HPDE6-E6E7 (cell line): ENCODE measurements at regions not wholly inside any gene's neighbourhood (a gene's known extent, or its start where the extent isn't known, plus 50 kb on each side); places are given as distances from the start of the nearest gene placed in this dataset.
"Not testable (repeated sequence)": the region's sequence is repeated elsewhere in the genome, so short reads cannot be mapped to it uniquely, and the experiment has no call there.

ENCODE experiments used
- DNase-seq: peaks from one replicate; pipeline ENCODE4 v3.0.0; 2011; ENCODE audit warnings: missing footprints; ENCODE audit errors: extremely low spot score

DNA sequence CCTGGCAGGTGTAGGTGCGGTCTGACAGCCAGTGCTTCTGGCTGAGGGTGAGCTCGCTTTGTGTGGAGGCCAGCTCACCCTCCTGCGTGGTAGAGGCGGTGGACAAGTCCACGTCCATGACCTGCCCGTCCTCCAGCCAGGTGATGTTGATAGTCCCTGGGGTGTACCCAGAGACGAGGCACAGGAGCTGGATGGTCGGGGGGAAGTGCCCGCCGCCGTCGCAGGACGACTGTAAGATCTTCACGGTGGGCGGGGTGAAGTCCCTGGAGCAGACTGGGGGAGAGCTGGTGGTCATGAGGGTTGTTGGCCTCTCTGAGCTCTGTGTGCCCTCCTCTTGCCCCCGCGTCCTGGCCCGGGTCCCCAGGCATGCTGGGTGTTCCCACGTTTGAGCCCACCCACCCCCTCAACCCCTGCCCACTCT, 74.6 kb downstream of the TMEM121 start:
- no peak for DNase-seq

DNA sequence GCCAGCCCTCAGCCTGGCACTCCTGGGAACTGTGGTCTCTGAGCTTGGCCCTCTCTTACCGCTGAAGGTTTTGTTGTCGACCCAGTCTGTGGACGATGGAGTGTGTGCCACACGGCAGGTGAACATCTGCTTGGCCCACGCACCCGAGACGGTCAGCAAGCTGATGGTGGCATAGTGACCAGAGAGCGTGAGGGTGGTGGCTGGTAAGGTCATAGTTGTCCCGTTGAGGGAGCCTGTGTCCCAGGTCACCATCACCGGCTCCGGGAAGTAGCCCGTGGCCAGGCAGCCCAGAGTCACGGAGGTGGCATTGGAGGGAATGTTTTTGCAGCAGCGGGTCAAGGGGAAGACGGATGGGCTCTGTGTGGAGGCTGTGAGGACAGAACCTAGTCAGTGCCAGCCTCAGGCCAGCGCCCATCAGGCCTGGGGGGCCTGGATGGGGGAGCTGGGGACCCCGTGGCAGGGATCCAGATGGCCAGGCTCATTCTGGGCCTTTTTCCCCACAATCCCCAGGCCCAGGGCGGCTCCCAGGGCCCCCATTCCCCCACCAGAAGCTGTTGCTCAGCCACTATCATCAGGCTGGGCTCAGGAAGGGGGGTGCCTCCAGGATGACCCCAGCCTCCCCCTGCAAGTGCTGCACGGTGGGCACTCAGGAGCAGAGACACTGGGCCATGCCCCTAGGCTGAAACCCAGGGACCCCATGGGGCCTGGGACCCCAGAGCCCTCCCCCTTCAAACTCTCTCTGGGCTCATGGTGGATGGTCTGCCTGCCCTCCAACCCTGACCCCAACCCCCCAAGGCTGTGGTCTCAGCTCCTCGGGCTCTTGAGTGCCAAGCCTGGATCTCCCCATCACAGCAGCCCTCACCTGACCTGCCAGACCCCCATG, 75.2 kb downstream of the TMEM121 start:
- DNase-seq = no peak

DNA sequence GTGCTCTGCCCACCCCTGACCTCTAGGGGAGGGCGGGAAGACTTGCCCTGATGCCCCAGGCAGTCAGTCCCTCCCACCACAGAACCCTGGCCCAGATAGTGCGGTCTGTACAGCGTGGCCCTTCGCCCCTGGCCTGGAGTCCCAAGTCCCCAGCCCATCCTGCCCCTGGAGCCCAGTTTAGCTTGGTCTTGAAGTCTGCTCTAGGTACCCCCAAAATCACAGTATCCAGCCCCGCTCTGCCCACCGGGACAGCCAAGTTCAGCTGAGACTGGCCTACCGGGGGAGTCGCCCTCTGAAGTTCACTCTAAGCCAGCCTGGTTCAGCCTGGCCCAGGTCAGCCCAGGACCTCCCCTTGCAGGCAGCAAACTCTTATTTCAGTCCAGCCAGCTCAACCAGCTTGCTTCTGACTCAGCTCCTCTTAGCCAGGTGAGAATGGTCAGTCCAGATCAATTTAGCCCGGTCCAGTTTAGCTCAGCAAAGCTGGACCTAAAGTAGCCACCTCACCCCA, 75.9 kb downstream of the TMEM121 start:
- DNase-seq = no peak

DNA sequence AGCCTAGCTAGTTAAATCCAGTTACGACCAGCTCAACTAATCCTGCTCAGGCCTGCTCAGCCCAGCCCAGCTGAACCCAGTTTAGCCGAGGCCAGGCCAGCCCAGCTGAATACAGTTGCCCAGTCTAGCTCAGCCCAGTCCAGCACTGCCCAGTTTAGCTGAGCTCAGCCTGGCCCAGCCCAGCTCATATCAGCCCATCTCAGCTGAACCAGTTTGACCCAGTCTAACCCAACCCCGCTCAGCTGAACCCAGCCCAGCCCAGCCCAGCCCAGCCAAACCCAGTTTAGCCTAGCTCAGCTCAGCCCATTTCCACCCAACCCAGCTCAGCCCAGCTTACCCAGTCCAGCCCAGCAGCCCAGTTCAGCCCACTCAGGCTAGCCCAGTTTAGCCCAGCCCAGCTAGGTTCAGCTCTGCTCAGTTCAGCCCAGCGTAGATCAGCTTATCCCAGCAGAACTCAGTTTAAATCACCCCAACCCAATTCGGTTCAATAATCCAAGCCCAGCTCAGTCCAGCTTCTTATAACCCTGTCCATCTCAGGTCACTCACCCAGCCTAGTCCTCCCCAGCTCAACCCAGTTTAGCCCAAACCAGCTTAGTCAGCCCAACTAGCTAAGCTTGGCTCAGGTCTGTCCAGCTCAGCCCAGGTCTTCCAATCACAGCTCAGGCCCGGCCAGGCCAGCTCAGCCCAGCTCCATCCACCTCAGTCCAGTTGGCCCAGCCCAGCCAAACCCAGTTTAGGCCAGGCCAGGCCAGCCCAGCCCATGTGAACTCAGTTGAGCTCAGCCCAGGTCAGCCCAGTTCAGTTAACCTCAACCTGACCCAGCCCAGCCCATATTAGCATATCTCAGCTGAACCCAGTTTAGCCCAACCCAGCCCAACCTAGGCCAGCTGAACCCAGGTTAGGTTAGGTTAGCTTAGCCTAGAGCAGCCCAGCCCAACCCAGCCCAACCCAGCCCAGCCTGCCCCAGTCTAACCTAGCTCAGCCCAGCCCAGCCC, 76.7 kb downstream of the TMEM121 start:
- DNase-seq = no peak

DNA sequence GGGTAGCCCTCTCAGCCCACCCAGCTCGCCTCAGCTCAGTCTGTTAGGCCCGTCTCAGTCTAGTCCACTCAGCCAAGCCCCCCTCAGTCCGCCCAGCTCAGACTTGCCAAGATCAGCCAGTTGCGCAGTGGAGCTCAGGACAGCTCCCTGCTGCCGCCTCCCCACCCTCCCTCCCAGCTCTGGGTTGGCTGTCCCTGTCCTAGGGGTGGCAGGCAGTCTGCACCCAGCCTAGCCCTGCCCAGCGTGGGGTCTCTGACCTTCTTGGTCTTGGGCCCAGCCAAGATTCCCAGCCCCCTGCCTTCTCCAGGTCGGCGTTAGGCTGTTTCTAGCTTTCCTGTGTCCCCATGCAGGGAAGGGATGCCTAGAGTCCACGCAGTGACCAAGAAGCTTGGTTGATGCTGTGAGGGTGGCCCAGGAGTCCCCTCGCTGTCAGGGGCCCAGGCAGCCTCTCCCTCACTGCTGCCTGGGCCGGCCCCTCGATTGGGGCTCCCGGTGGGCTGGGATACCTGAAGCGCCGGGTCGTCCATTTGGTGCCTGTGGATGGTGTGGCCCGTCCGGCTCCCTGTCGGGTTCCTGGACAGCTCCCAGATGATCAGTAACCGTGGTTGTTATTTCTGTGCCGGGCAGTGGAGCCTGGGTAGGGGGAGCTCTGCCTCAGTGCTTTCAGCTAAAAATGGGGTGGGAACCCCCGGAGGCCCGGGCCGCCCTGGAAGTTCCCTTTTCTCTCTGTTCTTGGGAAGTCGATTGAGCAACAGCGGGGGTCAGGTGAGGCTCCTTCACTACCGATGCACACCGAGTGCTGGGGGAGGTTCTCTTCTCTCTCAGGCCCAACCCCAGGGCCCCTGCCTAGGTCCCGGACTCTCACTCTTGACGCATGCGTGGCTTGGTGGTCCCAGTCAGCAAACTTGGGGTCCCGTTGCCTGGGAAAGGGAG, 78.4 kb downstream of the TMEM121 start:
- not testable (repeated sequence) for DNase-seq

DNA sequence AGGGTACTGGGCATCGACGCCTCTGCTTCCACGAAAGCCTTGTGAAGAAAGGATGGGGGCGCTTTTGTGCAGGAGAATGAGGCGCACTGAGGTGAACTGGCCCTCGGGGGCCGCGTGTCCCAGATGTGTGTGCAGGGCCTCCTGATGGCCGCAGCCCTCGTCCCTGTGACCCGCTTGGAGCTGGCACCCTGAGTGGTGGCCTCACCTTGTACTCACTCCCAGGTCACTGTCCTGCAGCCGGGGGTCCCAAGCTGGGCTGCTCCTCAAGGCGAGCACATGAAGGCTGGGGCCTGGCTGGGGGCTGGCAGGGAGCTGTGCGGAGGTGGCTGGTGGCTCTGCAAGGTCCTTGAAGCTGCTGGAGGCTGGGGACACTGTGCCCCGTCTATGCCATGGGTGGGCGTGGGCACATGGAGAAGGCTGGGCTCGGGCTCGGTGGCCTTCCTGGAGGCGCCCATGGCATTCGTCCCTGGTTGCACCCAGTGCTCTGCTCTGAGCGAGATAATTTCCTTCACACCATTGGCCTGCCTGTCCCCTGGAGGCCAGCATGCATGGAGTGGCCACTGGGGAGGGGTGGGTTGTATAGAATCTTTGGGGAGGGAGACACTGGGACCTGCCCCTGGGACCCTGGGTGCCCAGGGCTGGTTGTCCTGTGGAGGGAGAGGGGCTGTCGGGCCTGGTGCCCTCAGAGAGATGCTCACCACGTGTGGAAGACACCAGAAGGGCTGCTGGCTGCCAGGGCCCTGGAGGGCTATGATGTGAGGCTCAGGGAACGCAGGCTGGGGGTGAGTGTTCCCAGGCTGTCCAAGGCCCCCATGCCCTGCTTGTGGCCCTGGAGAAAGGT, 79.3 kb downstream of the TMEM121 start:
- DNase-seq = no peak

DNA sequence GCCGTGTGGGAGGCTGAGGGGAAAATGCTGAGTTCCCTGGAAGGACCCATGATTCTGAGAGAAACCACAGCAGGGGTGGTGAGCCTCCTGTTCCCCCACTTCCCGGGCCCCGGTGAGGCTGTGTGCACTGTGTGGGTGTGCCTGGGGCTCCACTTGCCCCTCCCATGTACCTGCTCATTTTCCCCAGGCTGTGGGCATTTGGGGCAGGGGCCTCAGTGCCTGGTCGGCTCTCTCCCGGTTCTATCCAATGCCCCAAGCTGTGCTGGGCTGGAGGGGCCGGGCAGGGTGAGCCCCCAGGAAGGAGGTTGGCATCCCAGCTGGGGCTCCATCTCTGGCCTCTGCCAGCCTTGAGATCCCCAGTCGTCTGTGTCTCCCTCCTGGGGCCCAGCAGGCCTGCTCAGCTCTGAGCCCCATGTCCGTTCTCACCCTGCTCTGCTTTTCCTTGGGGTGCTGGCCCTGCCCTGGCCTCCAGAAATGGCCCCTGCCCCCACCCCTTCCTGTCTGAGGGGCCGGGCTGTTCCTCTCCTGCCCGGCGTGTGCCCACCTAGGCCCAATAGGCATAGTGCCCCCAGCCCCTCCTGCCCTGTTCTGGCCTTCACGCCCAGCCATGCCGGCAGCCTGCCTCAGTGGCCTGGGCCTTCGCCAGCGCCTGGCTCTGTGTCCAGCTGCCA, 80.1 kb downstream of the TMEM121 start:
- DNase-seq = not testable (repeated sequence)

DNA sequence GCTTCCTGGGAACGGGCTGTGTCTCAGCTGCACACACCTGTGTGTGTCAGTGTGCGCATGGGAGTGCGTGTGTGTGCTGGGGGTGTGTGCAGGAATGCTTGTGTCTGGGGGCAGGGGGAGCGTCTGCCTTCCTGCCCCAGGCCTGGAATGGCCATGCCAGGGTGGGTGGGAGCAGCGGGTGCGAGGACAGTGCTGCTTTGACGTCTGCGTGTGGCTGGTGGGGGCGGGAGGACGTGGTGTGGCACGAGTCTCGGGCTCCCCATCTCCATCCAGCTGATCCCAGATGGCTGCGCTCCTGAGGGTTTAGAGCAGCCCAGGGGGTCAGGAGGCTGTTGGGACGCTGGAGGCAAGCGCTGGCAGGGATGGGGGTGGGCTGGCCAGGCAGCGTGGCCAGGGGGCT, 80.6 kb downstream of the TMEM121 start:
- not testable (repeated sequence) for DNase-seq

DNA sequence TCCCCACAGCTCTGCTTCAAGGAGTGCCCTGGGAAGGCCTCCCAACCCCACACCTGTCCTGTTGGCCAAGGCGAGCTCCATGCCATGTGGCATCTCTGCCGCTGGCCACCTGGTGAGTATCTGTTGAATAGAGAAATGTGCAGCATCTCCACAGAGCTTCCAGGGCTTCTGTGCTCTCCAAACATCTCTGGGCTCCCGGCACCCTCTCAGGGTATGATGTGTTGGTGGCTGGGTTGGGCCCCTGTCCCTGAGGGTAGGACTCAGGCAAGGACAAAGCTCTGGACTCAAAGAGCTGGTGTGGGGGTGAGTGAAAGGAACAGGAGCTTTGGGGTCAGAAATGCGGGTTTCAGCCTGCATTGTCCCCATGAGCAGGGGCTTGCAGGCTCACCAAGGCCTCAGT, 88.6 kb downstream of the TMEM121 start:
- DNase-seq = not testable (repeated sequence)

DNA sequence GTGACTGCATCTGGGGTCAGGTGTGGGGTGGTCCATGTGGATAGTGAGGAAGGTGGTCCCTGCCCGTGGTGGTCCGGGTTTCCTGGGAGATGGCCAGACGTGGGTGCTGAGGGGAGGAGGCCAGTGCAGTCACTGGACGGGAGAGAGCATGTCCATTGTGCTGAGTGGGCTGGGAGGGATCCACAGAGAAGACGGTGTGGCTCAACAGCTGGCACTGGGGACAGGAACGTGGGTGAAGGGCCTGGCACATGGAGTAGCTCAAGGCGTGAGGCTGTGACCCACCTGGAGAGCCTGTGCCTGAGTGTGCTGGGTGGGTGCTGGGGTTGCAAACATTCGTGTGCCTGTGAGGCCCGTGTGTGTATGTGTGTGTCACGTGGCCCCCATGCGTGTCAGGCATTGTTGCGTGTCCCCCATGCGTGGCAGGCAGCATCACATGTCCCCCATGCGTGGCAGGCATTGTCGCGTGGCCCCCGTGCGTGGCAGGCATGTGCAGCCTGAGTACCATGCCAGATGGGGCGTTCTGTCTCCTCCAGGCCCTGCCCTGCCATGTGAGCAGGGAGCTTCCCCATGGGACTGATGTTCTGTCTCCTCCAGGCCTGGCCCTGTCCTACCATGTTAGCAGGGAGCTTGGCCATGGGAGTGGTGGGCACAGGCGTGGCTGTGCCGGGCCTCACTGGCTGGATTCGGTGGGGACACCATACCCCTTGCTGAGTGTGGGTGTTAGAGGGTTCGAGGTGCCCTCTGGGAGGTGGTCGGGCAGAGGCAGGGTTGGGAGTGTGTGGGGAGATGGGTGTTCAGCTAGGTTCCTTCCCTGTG, 89.8 kb downstream of the TMEM121 start:
- not testable (repeated sequence) for DNase-seq

DNA sequence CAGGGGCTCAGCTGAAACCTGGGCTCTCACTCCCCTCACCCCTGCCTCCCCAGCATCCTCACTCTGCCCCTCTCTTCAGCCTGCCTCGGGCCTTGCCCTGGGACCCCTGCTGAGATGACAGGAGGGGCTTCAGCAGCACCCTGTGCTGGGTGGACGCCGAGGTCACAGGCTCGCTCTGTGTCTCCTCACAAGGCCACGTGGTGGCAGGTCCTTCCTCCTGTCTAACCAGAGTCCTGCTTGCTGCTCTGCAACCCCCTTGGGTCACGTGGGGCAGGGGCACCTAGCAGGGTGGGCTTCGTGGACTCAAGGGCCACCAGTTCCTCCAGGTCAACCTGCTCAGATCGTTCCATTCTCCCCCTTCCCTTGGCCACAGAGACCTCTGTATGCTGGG, 90.4 kb downstream of the TMEM121 start:
- DNase-seq = no peak

DNA sequence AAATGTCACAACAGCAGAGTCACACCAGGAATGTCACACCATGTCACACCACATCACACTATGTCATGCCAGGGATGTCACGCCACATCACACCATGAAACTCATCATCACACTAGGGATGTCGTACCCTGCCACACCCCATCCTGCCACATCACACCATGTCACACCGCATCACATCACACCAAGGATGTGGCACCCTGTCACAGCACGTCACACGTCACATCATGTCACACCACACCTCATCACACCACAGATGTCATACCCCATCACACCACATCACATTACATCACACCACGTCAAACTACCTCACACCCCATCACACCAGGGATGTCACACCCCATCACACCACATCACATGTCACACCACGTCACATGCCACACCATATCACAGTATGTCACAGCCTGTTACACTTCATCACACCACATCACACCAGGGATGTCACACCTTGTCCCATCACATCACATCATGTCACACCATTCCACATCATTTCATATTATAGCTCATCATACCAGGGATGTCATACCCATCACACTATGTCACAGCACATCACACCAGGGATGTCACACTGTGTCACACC, 90.9 kb downstream of the TMEM121 start:
- no peak for DNase-seq

DNA sequence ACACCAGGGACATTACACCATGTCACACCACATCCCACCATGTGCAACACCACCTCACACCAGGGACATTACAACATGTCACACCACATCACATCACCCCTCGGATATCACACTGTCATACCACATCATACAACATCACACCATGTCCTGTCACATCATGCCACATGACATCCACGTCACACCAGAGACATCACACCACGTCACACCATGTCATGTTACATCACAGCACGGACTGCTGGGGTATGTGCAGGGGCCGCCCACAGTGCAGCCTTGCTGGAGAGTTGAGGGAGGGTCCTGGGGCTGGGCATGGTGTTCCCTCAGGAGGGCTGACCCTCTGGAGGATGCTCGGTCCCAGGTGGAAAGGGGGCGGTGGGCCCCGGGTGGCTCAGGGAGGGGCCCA, 91.4 kb downstream of the TMEM121 start:
- DNase-seq = not testable (repeated sequence)

DNA sequence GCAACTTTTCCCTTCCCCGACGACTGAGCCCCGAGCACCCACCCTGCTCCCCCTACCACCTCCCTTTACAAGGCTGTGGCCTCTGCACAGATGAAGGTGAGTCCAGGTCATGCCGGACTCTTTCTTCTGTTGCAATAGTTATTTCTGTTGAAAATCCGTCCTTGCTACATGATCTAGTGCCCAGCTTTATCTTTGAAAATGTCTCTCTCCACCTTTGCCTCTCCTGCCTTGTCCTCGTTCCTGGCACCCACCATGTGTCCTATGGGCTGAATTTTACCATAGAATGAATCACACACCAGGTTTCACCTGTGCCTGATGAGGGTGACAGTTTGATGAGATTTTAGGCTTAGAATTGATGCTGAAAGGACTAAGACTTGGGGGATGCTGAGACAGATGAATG, 92.9 kb downstream of the TMEM121 start:
- not testable (repeated sequence) for DNase-seq

DNA sequence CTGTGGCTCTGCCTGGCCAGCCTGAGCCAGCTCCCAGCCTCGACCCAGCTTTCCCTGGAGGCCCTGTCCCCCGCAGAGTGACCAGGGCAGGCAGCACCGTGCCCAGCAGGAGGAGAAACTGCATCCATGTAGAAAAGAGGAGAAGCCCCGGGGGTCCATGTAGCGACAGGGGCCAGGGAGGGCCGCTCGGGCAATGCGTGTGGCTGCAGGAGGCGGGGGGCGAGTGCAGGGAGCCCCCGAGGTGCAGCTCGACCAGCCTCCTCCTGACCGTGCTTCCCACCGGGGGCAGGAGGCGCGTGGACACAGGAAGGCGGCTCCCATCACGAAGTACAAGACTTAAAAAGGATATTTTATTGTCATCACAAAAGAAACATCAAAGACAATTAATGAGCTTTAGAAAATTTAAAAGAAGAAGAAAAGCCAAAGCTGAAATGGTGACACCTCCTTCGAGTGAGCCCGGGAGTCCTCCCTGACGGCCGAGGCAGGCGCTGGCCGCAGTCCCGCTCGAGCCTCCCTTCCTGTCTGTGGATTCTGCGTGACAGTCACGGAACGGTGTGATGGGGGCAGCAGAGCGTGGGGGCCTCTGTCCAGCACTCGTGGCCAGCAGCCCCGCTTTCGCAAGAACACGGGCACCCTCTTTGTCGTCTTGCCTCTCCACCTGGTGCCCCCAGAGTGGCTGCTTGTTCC, 93.9 kb downstream of the TMEM121 start:
- DNase-seq = not testable (repeated sequence)

DNA sequence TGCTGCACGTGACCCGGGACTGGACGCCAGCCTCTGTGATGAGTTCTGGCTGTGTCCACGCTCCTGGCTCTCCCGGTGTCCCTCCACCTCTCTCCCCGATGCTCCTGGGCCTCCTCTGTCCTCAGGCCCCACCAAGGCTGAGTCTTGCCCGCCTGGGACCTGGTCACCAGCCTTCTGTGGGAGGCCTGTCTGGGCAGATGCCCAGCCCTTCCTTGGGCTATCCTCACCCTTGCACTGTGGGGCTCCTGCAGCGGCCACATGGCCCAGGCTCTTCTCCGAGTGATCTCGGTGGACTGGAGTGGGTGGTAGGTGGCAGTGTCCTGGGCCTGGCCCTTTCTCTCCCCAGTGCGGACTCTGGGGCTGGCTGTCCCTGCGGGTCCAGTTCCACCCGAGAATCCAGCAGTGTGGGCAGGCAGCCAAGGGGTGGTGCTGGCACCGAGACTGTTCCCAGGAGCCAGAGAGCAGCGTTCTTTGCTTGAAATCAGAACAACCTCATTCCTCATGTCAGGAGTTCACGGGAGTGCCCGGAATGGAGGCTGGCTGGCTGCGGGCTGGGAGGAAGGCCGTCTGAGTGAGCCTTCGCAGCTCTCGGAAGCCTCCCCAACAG, 94.6 kb downstream of the TMEM121 start:
- DNase-seq = not testable (repeated sequence)
